ENCODE measurements at regions not wholly inside any gene's neighbourhood (a gene's known extent, or its start where the extent isn't known, plus 50 kb on each side); places are given as distances from the start of the nearest gene placed in this dataset.

GRCh38 chr7:101733713-101734475 lies 83.5 kb upstream of the CUX1 start:
- H3K9me3 ChIP-seq: no peaks in the 10 kb centered on the region
- TF ChIP-seq CTCF (IDR thresholded peaks at IDR 0.05): no peak
- DNase-seq (ENCODE audit: low spot score) (no peak), ATAC-seq (ENCODE audit: insufficient number of reproducible peaks, low FRiP score, low read depth) (peak; percentile 2)
- peak overlapping the region; percentile 79 for H3K4me3 ChIP-seq
- H3K36me3 ChIP-seq: no peaks in the 10 kb centered on the region
- peak overlapping the region in 1 of 2 donors; percentile 45 for H3K27ac ChIP-seq
- H3K27me3 ChIP-seq (replicated peaks; ENCODE audit: insufficient read depth): no peaks in the 10 kb centered on the region
- H3K4me1 ChIP-seq (ENCODE audit: control insufficient read depth in 1 of 2, low read depth in 2 of 2): peaks cover 0 to 10% of the 10 kb centered on the region in 2 donors

GRCh38 chr7:101736084-101736483 lies 81.3 kb upstream of the CUX1 start:
- H3K9me3 ChIP-seq: no peaks in the 10 kb centered on the region
- ATAC-seq (ENCODE audit: insufficient number of reproducible peaks, low FRiP score, low read depth) (no peak), DNase-seq (ENCODE audit: low spot score) (no peak)
- no peaks in the 10 kb centered on the region for H3K36me3 ChIP-seq
- H3K27me3 ChIP-seq (replicated peaks; ENCODE audit: insufficient read depth): no peaks in the 10 kb centered on the region
- H3K27ac ChIP-seq: no peak overlapping the region
- peaks cover 0 to 10% of the 10 kb centered on the region in 2 donors for H3K4me1 ChIP-seq (ENCODE audit: control insufficient read depth in 1 of 2, low read depth in 2 of 2)
- TF ChIP-seq CTCF (IDR thresholded peaks at IDR 0.05): no peak
- H3K4me3 ChIP-seq: no peak overlapping the region

GRCh38 chr7:101739775-101740398 lies 77.5 kb upstream of the CUX1 start:
- H3K27ac ChIP-seq: no peak overlapping the region
- DNase-seq (ENCODE audit: low spot score): no peak
- H3K27me3 ChIP-seq (replicated peaks; ENCODE audit: insufficient read depth): no peaks in the 10 kb centered on the region
- no peaks in the 10 kb centered on the region for H3K9me3 ChIP-seq
- no peak overlapping the region for H3K4me3 ChIP-seq
- no peak for TF ChIP-seq CTCF (IDR thresholded peaks at IDR 0.05)
- H3K4me1 ChIP-seq (ENCODE audit: control insufficient read depth in 1 of 2, low read depth in 2 of 2): peaks cover 4 to 9% of the 10 kb centered on the region in 2 donors
- no peak for ATAC-seq (ENCODE audit: insufficient number of reproducible peaks, low FRiP score, low read depth)
- H3K36me3 ChIP-seq: no peaks in the 10 kb centered on the region

GRCh38 chr7:101740981-101741725 lies 76.3 kb upstream of the CUX1 start:
- Histone ChIP-seq H3K27ac (no peak overlapping the region), H3K4me3 (no peak overlapping the region), H3K9me3 (no peaks in the 10 kb centered on the region), H3K27me3 (replicated peaks; ENCODE audit: insufficient read depth) (no peaks in the 10 kb centered on the region), H3K36me3 (no peaks in the 10 kb centered on the region), H3K4me1 (ENCODE audit: control insufficient read depth in 1 of 2, low read depth in 2 of 2) (peaks cover 4 to 9% of the 10 kb centered on the region in 2 donors)
- TF ChIP-seq CTCF (IDR thresholded peaks at IDR 0.05): no peak
- no peak for DNase-seq (ENCODE audit: low spot score)
- ATAC-seq (ENCODE audit: insufficient number of reproducible peaks, low FRiP score, low read depth): no peak
